ENCODE measurements at regions not wholly inside any gene's neighbourhood (a gene's known extent, or its start where the extent isn't known, plus 50 kb on each side); places are given as distances from the start of the nearest gene placed in this dataset.

- TF ChIP-seq JUN (IDR thresholded peaks at IDR 0.05; ENCODE audit: borderline replicate concordance, insufficient read depth, insufficient read length, low read depth) (no peak), EZH2 (IDR thresholded peaks at IDR 0.05; ENCODE audit: borderline replicate concordance, low read depth, low read length, severe bottlenecking) (no peak), GATA2 (IDR thresholded peaks at IDR 0.05; ENCODE audit: insufficient read depth, insufficient read length, low read depth, low read length) (no peak), MYC (IDR thresholded peaks at IDR 0.05; ENCODE audit: low read depth, low read length) (no peak), FOS (IDR thresholded peaks at IDR 0.05; ENCODE audit: borderline replicate concordance, insufficient read depth, low read length) (no peak), POLR2AphosphoS5 (IDR thresholded peaks at IDR 0.05; ENCODE audit: insufficient read depth, low read depth, low read length) (no peak)
- TF ChIP-seq, protein P1, sequence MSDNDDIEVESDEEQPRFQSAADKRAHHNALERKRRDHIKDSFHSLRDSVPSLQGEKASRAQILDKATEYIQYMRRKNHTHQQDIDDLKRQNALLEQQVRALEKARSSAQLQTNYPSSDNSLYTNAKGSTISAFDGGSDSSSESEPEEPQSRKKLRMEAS (IDR thresholded peaks at IDR 0.05; ENCODE audit: insufficient read depth, insufficient read length), result no peak
- no TSS peak for BruUV-seq (replicated peaks)
- H3K9me1 ChIP-seq (replicated peaks; ENCODE audit: control insufficient read depth, extremely low read depth, insufficient read depth, low read length), result no peaks in the 10 kb centered on the region
- H2AFZ ChIP-seq (ENCODE audit: low read depth, low read length), result no peak overlapping the region
- H3K4me3 ChIP-seq (replicated peaks in 1 of 3; ENCODE audit: insufficient read depth in 1 of 3, low read depth in 1 of 3, low read length in 3 of 3), result no peak overlapping the region
- no peak overlapping the region for H3K4me2 ChIP-seq (ENCODE audit: insufficient read depth, low read length)
- H3K9me3 ChIP-seq (replicated peaks; ENCODE audit: control insufficient read depth, insufficient read depth, low read length), result no peaks in the 10 kb centered on the region
- no peaks in the 10 kb centered on the region for H3K4me1 ChIP-seq (ENCODE audit: control insufficient read depth, extremely low read depth, insufficient read depth, low read length)
- dilution Hi-C loops (cut with MboI; ENCODE audit: extremely low pct_ligation_motif_present, low sequenced_read_pairs), result no loop called here
- FAIRE-seq (no peak), DNase-seq (ENCODE audit: low read depth, low spot score) (no peak)
- no peaks in the 10 kb centered on the region for H3K36me3 ChIP-seq (ENCODE audit: control insufficient read depth in 2 of 2, extremely low read depth in 1 of 2, insufficient read depth in 2 of 2, low read length in 2 of 2)
- H3K9ac ChIP-seq (replicated peaks; ENCODE audit: extremely low read depth, insufficient read depth, low read length), result no peak overlapping the region
- no peaks in the 10 kb centered on the region for H4K20me1 ChIP-seq (replicated peaks; ENCODE audit: control insufficient read depth, extremely low read depth, insufficient read depth, low read length)
- intact Hi-C loops (cut with micrococcal nuclease), result no loop called here
- POLR2A ChIA-PET, result no interaction called here
- H3K27ac ChIP-seq (ENCODE audit: insufficient read depth, low read depth, low read length), result no peak overlapping the region
- H3K27me3 ChIP-seq (ENCODE audit: control insufficient read depth in 2 of 2, insufficient read depth in 2 of 2, low read length in 2 of 2), result no peaks in the 10 kb centered on the region
- CTCF ChIA-PET, result interaction anchor here (0.9 to 5.3 kb wide), 4 partner anchors 10 to 700 kb away, joined by 3 to 152 read pairs (median 4); partner anchors contain the start of gene RASGRP1
- H3K79me2 ChIP-seq (ENCODE audit: control insufficient read depth, insufficient read depth, low read length), result no peaks in the 10 kb centered on the region
Observed at GRCh38 chr15:38696109-38696727, 131.6 kb upstream of the RASGRP1 start.

All from endothelial cell of umbilical vein (primary cell).